ENCODE measurements at regions not wholly inside any gene's neighbourhood (a gene's known extent, or its start where the extent isn't known, plus 50 kb on each side); places are given as distances from the start of the nearest gene placed in this dataset.
"Not testable (repeated sequence)": the region's sequence is repeated elsewhere in the genome, so short reads cannot be mapped to it uniquely, and the experiment has no call there.

DNA sequence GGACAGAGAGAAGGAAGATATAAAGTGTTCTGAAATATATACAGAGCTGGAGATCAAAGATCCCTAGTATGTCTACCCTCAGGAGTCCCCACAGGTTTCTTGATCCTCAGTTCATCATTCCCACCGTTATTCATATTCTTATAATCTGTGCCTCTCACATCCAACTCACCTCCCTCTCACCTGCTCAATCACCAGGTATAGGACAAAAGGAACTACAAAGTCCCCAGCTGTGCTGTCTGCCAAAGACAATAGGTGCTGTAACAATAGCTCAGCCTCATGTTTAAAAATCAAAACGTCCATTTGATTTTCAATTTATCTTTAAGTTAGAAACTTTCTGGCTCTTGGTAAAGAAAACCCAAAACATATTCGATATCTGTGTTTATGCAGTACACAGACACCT is 121.1 kb upstream of the PKN2 start:
- Histone ChIP-seq H3K9me3 (ENCODE audit: control insufficient read depth in 3 of 3, low read length in 3 of 3) (no peaks in the 10 kb centered on the region), H3K27me3 (ENCODE audit: control insufficient read depth in 3 of 3, insufficient read depth in 3 of 3, low read length in 3 of 3) (no peaks in the 10 kb centered on the region), H3K4me3 (ENCODE audit: low read length in 3 of 3) (no peak overlapping the region), H3K4me1 (ENCODE audit: control insufficient read depth in 3 of 3, insufficient read depth in 3 of 3, low read length in 3 of 3) (no peaks in the 10 kb centered on the region), H3K9ac (ENCODE audit: low read depth in 1 of 3, low read length in 3 of 3) (no peak overlapping the region), H3K27ac (ENCODE audit: low read depth, low read length) (no peak overlapping the region), H3K36me3 (ENCODE audit: control insufficient read depth in 3 of 3, insufficient read depth in 3 of 3, low read length in 3 of 3) (no peaks in the 10 kb centered on the region)

- H3K4me3 ChIP-seq (ENCODE audit: low read length in 3 of 3): no peak overlapping the region
- H3K27ac ChIP-seq (ENCODE audit: low read depth, low read length): no peak overlapping the region
- H3K4me1 ChIP-seq (ENCODE audit: control insufficient read depth in 3 of 3, insufficient read depth in 3 of 3, low read length in 3 of 3): no peaks in the 10 kb centered on the region
- no peaks in the 10 kb centered on the region for H3K36me3 ChIP-seq (ENCODE audit: control insufficient read depth in 3 of 3, insufficient read depth in 3 of 3, low read length in 3 of 3)
- no peaks in the 10 kb centered on the region for H3K27me3 ChIP-seq (ENCODE audit: control insufficient read depth in 3 of 3, insufficient read depth in 3 of 3, low read length in 3 of 3)
- H3K9ac ChIP-seq (ENCODE audit: low read depth in 1 of 3, low read length in 3 of 3): no peak overlapping the region
- no peaks in the 10 kb centered on the region for H3K9me3 ChIP-seq (ENCODE audit: control insufficient read depth in 3 of 3, low read length in 3 of 3)
Measured at GRCh38 chr1:88566615-88567387, 117.3 kb upstream of the PKN2 start.

DNA sequence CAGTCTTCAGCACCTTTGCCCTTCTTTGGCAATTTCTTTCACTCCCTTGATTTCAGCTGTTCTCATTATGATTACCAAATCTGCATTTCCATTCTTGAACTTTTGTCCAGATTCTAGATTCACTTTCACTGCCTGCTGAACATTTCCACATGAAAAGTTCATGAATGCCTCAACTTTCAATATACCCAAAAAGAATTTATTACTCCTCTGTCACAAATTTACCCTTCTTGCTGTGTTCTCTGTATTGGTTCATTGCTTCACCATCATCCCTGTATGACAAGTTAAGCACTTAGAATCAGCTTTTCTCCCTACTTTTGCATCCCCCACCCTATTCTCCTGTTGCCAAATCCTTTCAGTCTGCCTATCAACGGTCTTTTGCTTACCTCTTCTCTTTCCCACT is 112.6 kb upstream of the PKN2 start:
- H3K27me3 ChIP-seq (ENCODE audit: control insufficient read depth in 3 of 3, insufficient read depth in 3 of 3, low read length in 3 of 3): no peaks in the 10 kb centered on the region
- H3K36me3 ChIP-seq (ENCODE audit: control insufficient read depth in 3 of 3, insufficient read depth in 3 of 3, low read length in 3 of 3): no peaks in the 10 kb centered on the region
- no peak overlapping the region for H3K4me3 ChIP-seq (ENCODE audit: low read length in 3 of 3)
- H3K9ac ChIP-seq (ENCODE audit: low read depth in 1 of 3, low read length in 3 of 3): no peak overlapping the region
- no peak overlapping the region for H3K27ac ChIP-seq (ENCODE audit: low read depth, low read length)
- no peaks in the 10 kb centered on the region for H3K9me3 ChIP-seq (ENCODE audit: control insufficient read depth in 3 of 3, low read length in 3 of 3)
- H3K4me1 ChIP-seq (ENCODE audit: control insufficient read depth in 3 of 3, insufficient read depth in 3 of 3, low read length in 3 of 3): no peaks in the 10 kb centered on the region

DNA sequence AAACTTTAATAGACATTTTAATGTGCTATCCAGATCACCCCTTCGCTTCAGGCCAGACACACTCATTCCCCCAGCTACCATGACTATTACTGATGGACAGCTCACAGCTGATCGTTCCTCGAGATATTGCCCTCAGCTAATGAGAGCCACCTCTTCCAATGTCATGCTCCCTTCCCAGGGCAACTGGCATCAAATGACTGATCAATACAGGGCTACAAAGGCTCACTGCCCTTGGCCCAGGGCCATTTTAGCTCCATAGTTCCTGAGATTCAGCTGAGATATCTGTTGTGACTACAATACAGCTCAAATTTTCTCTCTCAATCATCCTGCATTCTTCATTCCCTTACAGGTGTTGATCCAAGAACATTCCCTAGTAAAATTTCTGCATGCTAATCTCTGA is 104.5 kb upstream of the PKN2 start:
- Histone ChIP-seq H3K27me3 (ENCODE audit: control insufficient read depth in 3 of 3, insufficient read depth in 3 of 3, low read length in 3 of 3) (no peaks in the 10 kb centered on the region), H3K36me3 (ENCODE audit: control insufficient read depth in 3 of 3, insufficient read depth in 3 of 3, low read length in 3 of 3) (no peaks in the 10 kb centered on the region), H3K4me3 (ENCODE audit: low read length in 3 of 3) (no peak overlapping the region), H3K4me1 (ENCODE audit: control insufficient read depth in 3 of 3, insufficient read depth in 3 of 3, low read length in 3 of 3) (no peaks in the 10 kb centered on the region), H3K9ac (ENCODE audit: low read depth in 1 of 3, low read length in 3 of 3) (no peak overlapping the region), H3K27ac (ENCODE audit: low read depth, low read length) (no peak overlapping the region), H3K9me3 (ENCODE audit: control insufficient read depth in 3 of 3, low read length in 3 of 3) (no peaks in the 10 kb centered on the region)

DNA sequence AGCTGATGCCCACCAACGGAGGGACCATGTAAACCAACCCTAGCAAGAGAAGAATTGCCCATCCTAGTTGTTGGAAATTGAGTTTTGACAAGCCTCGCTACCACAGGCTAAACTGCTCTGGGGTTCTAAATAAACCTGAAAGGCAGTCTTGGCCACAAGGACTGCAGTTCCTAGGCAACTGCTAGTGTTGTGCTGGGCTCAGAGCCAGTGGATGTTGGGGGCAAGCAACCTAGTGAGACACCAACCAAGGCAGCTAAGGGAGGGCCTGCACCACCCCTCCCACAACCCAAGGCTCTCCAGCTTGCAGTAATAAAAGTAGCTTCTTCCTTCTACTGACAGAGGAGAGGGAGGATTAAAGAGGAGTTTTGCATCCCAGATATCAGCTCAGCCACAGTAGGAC is 102.4 kb upstream of the PKN2 start:
- Histone ChIP-seq H3K9me3 (ENCODE audit: control insufficient read depth in 3 of 3, low read length in 3 of 3) (no peaks in the 10 kb centered on the region), H3K4me1 (ENCODE audit: control insufficient read depth in 3 of 3, insufficient read depth in 3 of 3, low read length in 3 of 3) (no peaks in the 10 kb centered on the region), H3K9ac (ENCODE audit: low read depth in 1 of 3, low read length in 3 of 3) (no peak overlapping the region), H3K36me3 (ENCODE audit: control insufficient read depth in 3 of 3, insufficient read depth in 3 of 3, low read length in 3 of 3) (no peaks in the 10 kb centered on the region), H3K4me3 (ENCODE audit: low read length in 3 of 3) (no peak overlapping the region), H3K27ac (ENCODE audit: low read depth, low read length) (no peak overlapping the region), H3K27me3 (ENCODE audit: control insufficient read depth in 3 of 3, insufficient read depth in 3 of 3, low read length in 3 of 3) (no peaks in the 10 kb centered on the region)

GRCh38 chr1:88593358-88593757 is 90.7 kb upstream of the PKN2 start:
- no peaks in the 10 kb centered on the region for H3K36me3 ChIP-seq (ENCODE audit: control insufficient read depth in 3 of 3, insufficient read depth in 3 of 3, low read length in 3 of 3)
- H3K4me3 ChIP-seq (ENCODE audit: low read length in 3 of 3): no peak overlapping the region
- H3K9ac ChIP-seq (ENCODE audit: low read depth in 1 of 3, low read length in 3 of 3): no peak overlapping the region
- no peak overlapping the region for H3K27ac ChIP-seq (ENCODE audit: low read depth, low read length)
- no peaks in the 10 kb centered on the region for H3K27me3 ChIP-seq (ENCODE audit: control insufficient read depth in 3 of 3, insufficient read depth in 3 of 3, low read length in 3 of 3)
- no peaks in the 10 kb centered on the region for H3K4me1 ChIP-seq (ENCODE audit: control insufficient read depth in 3 of 3, insufficient read depth in 3 of 3, low read length in 3 of 3)
- no peaks in the 10 kb centered on the region for H3K9me3 ChIP-seq (ENCODE audit: control insufficient read depth in 3 of 3, low read length in 3 of 3)

DNA sequence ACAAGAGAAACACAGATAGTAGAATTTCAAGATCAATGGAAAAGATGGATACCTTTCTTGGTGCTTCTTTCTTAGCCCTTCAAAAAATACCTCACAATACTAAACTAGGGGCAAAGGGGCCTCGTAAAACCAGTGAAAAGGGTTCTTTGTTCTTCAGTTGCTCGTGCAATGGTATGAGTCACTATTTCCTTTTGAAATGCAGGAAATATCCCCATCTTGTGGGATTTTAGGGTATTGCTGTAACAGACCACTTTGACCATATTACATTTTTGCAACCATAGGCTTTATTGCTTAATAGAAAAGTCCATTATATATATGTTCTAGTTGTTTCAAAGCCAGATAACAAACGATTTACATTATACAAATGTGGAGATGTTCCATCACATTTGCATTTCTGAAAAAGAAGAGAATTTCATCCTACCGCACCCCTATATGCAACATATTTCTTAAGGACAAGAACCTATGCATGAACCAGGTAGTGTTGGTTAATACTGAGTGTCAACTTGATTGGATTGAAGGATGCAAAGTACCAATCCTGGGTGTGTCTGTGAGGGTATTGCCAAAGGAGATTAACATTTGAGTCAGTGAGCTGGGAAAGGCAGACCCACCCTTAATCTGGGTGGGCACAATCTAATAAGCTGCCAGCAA is 88.6 kb upstream of the PKN2 start:
- Histone ChIP-seq H3K36me3 (ENCODE audit: control insufficient read depth in 3 of 3, insufficient read depth in 3 of 3, low read length in 3 of 3) (no peaks in the 10 kb centered on the region), H3K9ac (ENCODE audit: low read depth in 1 of 3, low read length in 3 of 3) (no peak overlapping the region), H3K27me3 (ENCODE audit: control insufficient read depth in 3 of 3, insufficient read depth in 3 of 3, low read length in 3 of 3) (no peaks in the 10 kb centered on the region), H3K4me1 (ENCODE audit: control insufficient read depth in 3 of 3, insufficient read depth in 3 of 3, low read length in 3 of 3) (no peaks in the 10 kb centered on the region), H3K4me3 (ENCODE audit: low read length in 3 of 3) (no peak overlapping the region), H3K9me3 (ENCODE audit: control insufficient read depth in 3 of 3, low read length in 3 of 3) (peaks cover 0 to 3% (median 0%) of the 10 kb centered on the region in 3 donors), H3K27ac (ENCODE audit: low read depth, low read length) (no peak overlapping the region)

DNA sequence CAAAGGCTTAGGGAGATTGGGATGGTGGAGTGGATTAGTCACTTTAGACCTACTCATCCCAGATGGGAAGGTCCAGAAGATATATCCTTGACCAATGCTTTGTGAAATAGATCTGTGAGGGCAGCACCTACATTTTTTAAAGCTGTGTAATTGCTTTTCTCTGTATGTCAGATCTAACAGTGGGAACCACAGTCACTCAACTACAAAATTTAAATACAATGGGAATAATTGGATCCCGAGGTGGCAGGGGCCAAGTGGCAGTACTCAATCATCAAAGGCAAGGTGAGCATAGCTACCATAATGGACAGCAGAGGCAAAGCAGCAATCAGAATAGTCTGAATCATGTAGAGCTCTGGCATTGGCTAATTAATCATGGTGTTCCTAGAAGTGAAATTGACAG is 86.1 kb upstream of the PKN2 start:
- H3K27me3 ChIP-seq (ENCODE audit: control insufficient read depth in 3 of 3, insufficient read depth in 3 of 3, low read length in 3 of 3); H3K9ac ChIP-seq (ENCODE audit: low read depth in 1 of 3, low read length in 3 of 3); H3K4me3 ChIP-seq (ENCODE audit: low read length in 3 of 3); H3K9me3 ChIP-seq (ENCODE audit: control insufficient read depth in 3 of 3, low read length in 3 of 3); H3K27ac ChIP-seq (ENCODE audit: low read depth, low read length); H3K36me3 ChIP-seq (ENCODE audit: control insufficient read depth in 3 of 3, insufficient read depth in 3 of 3, low read length in 3 of 3); H3K4me1 ChIP-seq (ENCODE audit: control insufficient read depth in 3 of 3, insufficient read depth in 3 of 3, low read length in 3 of 3): not testable (repeated sequence)

GRCh38 chr1:88608139-88608943 is 75.7 kb upstream of the PKN2 start:
- Histone ChIP-seq H3K4me3 (ENCODE audit: low read length in 3 of 3) (no peak overlapping the region), H3K9ac (ENCODE audit: low read depth in 1 of 3, low read length in 3 of 3) (no peak overlapping the region), H3K36me3 (ENCODE audit: control insufficient read depth in 3 of 3, insufficient read depth in 3 of 3, low read length in 3 of 3) (no peaks in the 10 kb centered on the region), H3K27me3 (ENCODE audit: control insufficient read depth in 3 of 3, insufficient read depth in 3 of 3, low read length in 3 of 3) (no peaks in the 10 kb centered on the region), H3K9me3 (ENCODE audit: control insufficient read depth in 3 of 3, low read length in 3 of 3) (no peaks in the 10 kb centered on the region), H3K27ac (ENCODE audit: low read depth, low read length) (no peak overlapping the region), H3K4me1 (ENCODE audit: control insufficient read depth in 3 of 3, insufficient read depth in 3 of 3, low read length in 3 of 3) (no peaks in the 10 kb centered on the region)

GRCh38 chr1:88609051-88609450 is 75.0 kb upstream of the PKN2 start:
- Histone ChIP-seq H3K27me3 (ENCODE audit: control insufficient read depth in 3 of 3, insufficient read depth in 3 of 3, low read length in 3 of 3) (no peaks in the 10 kb centered on the region), H3K9ac (ENCODE audit: low read depth in 1 of 3, low read length in 3 of 3) (no peak overlapping the region), H3K4me1 (ENCODE audit: control insufficient read depth in 3 of 3, insufficient read depth in 3 of 3, low read length in 3 of 3) (no peaks in the 10 kb centered on the region), H3K4me3 (ENCODE audit: low read length in 3 of 3) (no peak overlapping the region), H3K36me3 (ENCODE audit: control insufficient read depth in 3 of 3, insufficient read depth in 3 of 3, low read length in 3 of 3) (no peaks in the 10 kb centered on the region), H3K9me3 (ENCODE audit: control insufficient read depth in 3 of 3, low read length in 3 of 3) (no peaks in the 10 kb centered on the region), H3K27ac (ENCODE audit: low read depth, low read length) (no peak overlapping the region)

All from skeletal muscle tissue (tissue), 3 donors.